Mesenchymal stem cell (in vitro differentiated cells and primary cell): ENCODE measurements at regions not wholly inside any gene's neighbourhood (a gene's known extent, or its start where the extent isn't known, plus 50 kb on each side); places are given as distances from the start of the nearest gene placed in this dataset.

Experiments used
- DNase-seq: peaks from one replicate; pipeline ENCODE4 v3.0.0-alpha.2; 2013
- H2AFZ ChIP-seq: one replicate; pipeline ENCODE4 v1.6.1; 2013; ENCODE audit warnings: low read depth, mild to moderate bottlenecking, control low read depth, inconsistent platforms, low read length, moderate library complexity
- H2AK5ac ChIP-seq: 2 replicates; pipeline ENCODE4 v1.6.1; 2013; ENCODE audit warnings: low read length, moderate library complexity, mild to moderate bottlenecking, inconsistent platforms; ENCODE audit not compliant: severe bottlenecking
- H2BK120ac ChIP-seq: one replicate; pipeline ENCODE4 v1.6.1; 2013; ENCODE audit warnings: low read depth, mild to moderate bottlenecking, inconsistent platforms, low read length, moderate library complexity
- H2BK12ac ChIP-seq, 2 experiments: one replicate each; pipeline ENCODE4 v1.6.1; 2013; ENCODE audit warnings: inconsistent platforms in 2 of 2, low read length in 2 of 2, mild to moderate bottlenecking in 2 of 2, moderate library complexity in 2 of 2, control low read depth in 1 of 2
- H2BK15ac ChIP-seq: one replicate; pipeline ENCODE4 v1.6.1; 2013; ENCODE audit warnings: mild to moderate bottlenecking, low read depth, inconsistent platforms; ENCODE audit not compliant: poor library complexity, severe bottlenecking
- H2BK5ac ChIP-seq: 2 replicates; pipeline ENCODE4 v1.6.1; 2013; ENCODE audit warnings: low read depth, mild to moderate bottlenecking, low read length, control low read depth, inconsistent platforms; ENCODE audit not compliant: poor library complexity, severe bottlenecking
- H3K14ac ChIP-seq, 2 experiments: one replicate each; pipeline ENCODE4 v1.6.1; 2013; ENCODE audit warnings: inconsistent platforms in 2 of 2, low read length in 2 of 2, control low read depth in 1 of 2, mild to moderate bottlenecking in 1 of 2, moderate library complexity in 1 of 2
- H3K18ac ChIP-seq, 2 experiments: one replicate each; pipeline ENCODE4 v1.6.1; 2013; ENCODE audit warnings: inconsistent platforms in 2 of 2, low read length in 2 of 2, control low read depth in 1 of 2, low read depth in 1 of 2, mild to moderate bottlenecking in 1 of 2
- H3K23ac ChIP-seq, 2 experiments: one replicate each; pipeline ENCODE4 v1.6.1; 2013; ENCODE audit warnings: inconsistent platforms in 2 of 2, low read length in 2 of 2, mild to moderate bottlenecking in 2 of 2, moderate library complexity in 2 of 2, control low read depth in 1 of 2
- H3K27ac ChIP-seq: 2 replicates; pipeline ENCODE4 v1.5.1; 2013; ENCODE audit warnings: mild to moderate bottlenecking, moderate library complexity, low read length, control low read depth, inconsistent platforms; ENCODE audit not compliant: poor library complexity, severe bottlenecking
- H3K27me3 ChIP-seq, 2 experiments: 2 replicates each; pipeline versions ENCODE4 v1.6.1 to v1.7.0; 2013; ENCODE audit warnings: low read length in 2 of 2, mild to moderate bottlenecking in 2 of 2, moderate library complexity in 2 of 2, control low read depth in 1 of 2, inconsistent platforms in 1 of 2; ENCODE audit not compliant: control insufficient read depth in 1 of 2, insufficient read depth in 1 of 2
- H3K36me3 ChIP-seq, 2 experiments: 2 replicates each; pipeline versions ENCODE4 v1.6.1 to v1.7.0; 2013; ENCODE audit warnings: low read length in 2 of 2, control low read depth in 1 of 2, inconsistent platforms in 1 of 2, low read depth in 1 of 2, mild to moderate bottlenecking in 1 of 2; ENCODE audit not compliant: insufficient read depth in 2 of 2, control insufficient read depth in 1 of 2
- H3K4ac ChIP-seq, 2 experiments: one replicate each; pipeline ENCODE4 v1.6.1; 2013; ENCODE audit warnings: inconsistent platforms in 2 of 2, low read length in 2 of 2, mild to moderate bottlenecking in 2 of 2, moderate library complexity in 2 of 2, control low read depth in 1 of 2, low read depth in 1 of 2
- H3K4me1 ChIP-seq: 2 replicates; pipeline ENCODE4 v1.6.1; 2013; ENCODE audit warnings: low read depth, low read length, control low read depth; ENCODE audit not compliant: control insufficient read depth, insufficient read depth
- H3K4me2 ChIP-seq: 2 replicates; pipeline ENCODE4 v1.6.1; 2013; ENCODE audit warnings: low read length, mild to moderate bottlenecking, inconsistent platforms; ENCODE audit not compliant: poor library complexity, severe bottlenecking
- H3K4me3 ChIP-seq, 2 experiments: 2 replicates each; pipeline versions ENCODE4 v1.5.1 to v1.7.0; 2013; ENCODE audit warnings: low read length in 2 of 2, mild to moderate bottlenecking in 2 of 2, control low read depth in 1 of 2, low read depth in 1 of 2; ENCODE audit not compliant: insufficient read depth in 1 of 2
- H3K79me1 ChIP-seq: replicated peaks from 2 replicates; pipeline ENCODE4 v1.6.1; 2013; ENCODE audit warnings: mild to moderate bottlenecking, control low read depth, low read length, inconsistent platforms; ENCODE audit not compliant: poor library complexity, severe bottlenecking
- H3K9ac ChIP-seq: 2 replicates; pipeline ENCODE4 v1.7.0; 2013; ENCODE audit warnings: mild to moderate bottlenecking, low read length, moderate library complexity
- H3K9me3 ChIP-seq: 2 replicates; pipeline ENCODE4 v1.7.0; 2013; ENCODE audit warnings: mild to moderate bottlenecking, low read length; ENCODE audit not compliant: control insufficient read depth
- H4K8ac ChIP-seq: one replicate; pipeline ENCODE4 v1.6.1; 2013; ENCODE audit warnings: inconsistent platforms, mild to moderate bottlenecking, low read length, moderate library complexity
- H4K91ac ChIP-seq: one replicate; pipeline ENCODE4 v1.6.1; 2013; ENCODE audit warnings: mild to moderate bottlenecking, low read length, inconsistent platforms
- whole genome bisulfite sequencing: methylation state at CpG from one replicate; pipeline ENCODE4 v1.1.7; 2013; ENCODE audit warnings: mixed read lengths; 5-methylcytosine and 5-hydroxymethylcytosine counted together

DNA sequence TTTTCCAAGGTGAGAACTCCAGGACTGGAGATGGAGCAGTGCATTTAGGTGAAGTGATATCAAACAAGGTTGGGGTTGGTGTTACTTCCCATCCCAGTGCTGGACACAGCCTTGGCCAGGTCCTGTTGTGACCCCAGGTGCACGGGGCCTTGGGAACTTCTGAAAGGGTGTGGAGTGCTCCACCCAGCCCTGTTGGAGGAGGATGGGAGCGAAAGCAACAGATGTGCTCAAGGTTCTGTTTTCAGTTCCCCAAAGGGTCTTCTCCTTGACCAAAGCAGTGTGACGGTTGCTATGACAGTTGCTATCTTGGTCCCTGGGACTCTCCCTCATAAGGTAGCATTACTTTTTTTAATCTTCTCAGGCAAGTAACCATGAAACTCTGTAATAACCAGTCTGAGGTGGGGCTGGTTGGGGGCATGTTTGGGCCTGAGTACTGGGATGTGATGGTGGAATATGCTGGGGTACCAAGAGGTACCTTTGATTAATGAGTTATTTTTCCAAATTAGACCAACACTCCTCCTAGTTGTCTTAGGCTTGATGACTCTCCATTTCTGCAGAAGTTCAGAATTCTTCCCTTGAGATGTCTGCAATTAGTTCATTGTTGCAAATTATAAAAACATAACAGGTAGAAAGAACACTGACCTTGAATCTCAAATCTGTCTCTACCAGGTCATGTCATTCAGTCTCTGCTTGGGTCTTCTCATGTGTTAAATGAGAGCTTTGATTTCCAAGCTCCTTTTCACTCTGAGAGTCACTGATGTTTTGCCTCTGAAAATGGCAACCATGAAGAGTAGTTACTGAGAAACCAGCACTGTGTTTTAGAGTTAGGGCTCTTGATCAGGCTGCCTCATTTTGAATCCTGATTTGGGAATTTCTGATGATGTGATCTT, 154.5 kb downstream of the RPIA start:
- WGBS: 64% methylated on average over 3 of the region's 3 CpGs

DNA sequence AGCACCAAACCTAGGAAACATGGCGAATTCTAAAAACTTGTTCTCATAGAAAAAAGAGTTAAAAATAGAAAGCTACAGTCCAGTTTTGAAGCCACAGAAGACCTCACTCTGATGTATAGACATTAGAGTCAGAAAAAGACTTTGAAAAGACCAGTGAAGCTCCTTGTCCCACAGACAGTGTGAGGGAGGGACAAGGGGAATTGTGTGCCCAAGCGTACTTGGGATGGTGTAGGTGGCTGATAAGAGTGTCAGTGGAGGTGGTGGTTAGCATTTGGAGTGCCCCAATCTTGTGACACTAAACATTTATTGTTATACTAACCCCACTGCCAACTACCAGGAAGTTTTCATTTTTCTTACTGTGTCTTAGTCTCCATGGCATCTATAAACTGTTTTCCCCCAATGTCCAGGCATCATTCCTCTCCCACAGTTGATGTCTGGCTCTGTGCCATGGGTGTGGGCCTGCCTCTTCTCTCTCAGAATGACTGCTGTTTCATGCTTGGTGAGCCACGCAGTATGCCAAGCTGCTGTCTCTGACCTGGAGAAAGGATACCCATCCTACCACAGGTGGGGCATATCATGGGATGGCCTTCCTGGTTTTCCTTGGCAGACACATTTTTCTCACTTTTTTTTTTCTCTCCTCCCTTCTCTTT, 161.4 kb downstream of the RPIA start:
- WGBS: 75% methylated on average over 2 of the region's 3 CpGs
- no peak for DNase-seq

More for the DNA sequence above, 154.5 kb downstream of the RPIA start:
- Histone ChIP-seq H3K36me3 (no peaks in the 10 kb centered on the region), H2BK120ac (no peak overlapping the region), H3K23ac (no peak overlapping the region), H3K4me2 (no peak overlapping the region), H3K79me1 (no peaks in the 10 kb centered on the region), H3K14ac (no peak overlapping the region), H3K18ac (no peak overlapping the region), H2AK5ac (no peak overlapping the region), H3K27ac (no peak overlapping the region), H2AFZ (no peak overlapping the region), H3K4me3 (no peak overlapping the region), H3K9me3 (no peaks in the 10 kb centered on the region), H3K9ac (no peak overlapping the region), H2BK12ac (no peak overlapping the region), H3K27me3 (peaks cover 0 to 42% of the 10 kb centered on the region in 2 experiments), H2BK15ac (no peak overlapping the region), H4K8ac (no peak overlapping the region), H3K4me1 (no peaks in the 10 kb centered on the region), H2BK5ac (no peak overlapping the region), H4K91ac (no peak overlapping the region), H3K4ac (no peak overlapping the region)
- DNase-seq: no peak

DNA sequence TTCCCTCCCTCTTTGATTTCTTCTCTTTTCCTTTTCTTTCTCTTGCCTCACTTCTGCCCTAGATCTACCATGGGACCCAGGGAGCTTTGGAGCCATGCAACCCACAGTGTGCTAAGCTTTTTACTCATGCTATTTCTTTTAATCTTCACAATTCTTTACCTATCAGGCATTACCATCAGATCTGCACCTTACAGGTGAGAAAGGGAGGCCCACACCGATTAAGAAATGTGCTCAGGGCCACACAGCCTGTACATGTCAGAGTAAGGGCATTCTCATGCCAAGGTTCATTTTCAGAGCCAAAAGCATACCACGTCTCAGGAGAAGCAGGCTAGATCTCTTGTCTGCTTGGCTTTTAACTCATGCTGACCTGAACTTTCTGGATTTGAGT, 161.9 kb downstream of the RPIA start:
- no peak for DNase-seq
- no peak overlapping the region for H3K4me3 ChIP-seq
- no peak overlapping the region for H3K4me2 ChIP-seq
- no peak overlapping the region for H2AK5ac ChIP-seq
- no peak overlapping the region for H2BK12ac ChIP-seq
- H3K9ac ChIP-seq: no peak overlapping the region
- H3K9me3 ChIP-seq: no peaks in the 10 kb centered on the region
- no peak overlapping the region for H2BK120ac ChIP-seq
- H2BK5ac ChIP-seq: no peak overlapping the region
- H2AFZ ChIP-seq: no peak overlapping the region
- no peak overlapping the region for H2BK15ac ChIP-seq
- H3K23ac ChIP-seq: no peak overlapping the region
- H3K4ac ChIP-seq: no peak overlapping the region
- no peak overlapping the region for H3K27ac ChIP-seq
- H3K36me3 ChIP-seq: no peaks in the 10 kb centered on the region
- H4K8ac ChIP-seq: no peak overlapping the region
- H3K79me1 ChIP-seq: no peaks in the 10 kb centered on the region
- H3K27me3 ChIP-seq: peaks cover 0 to 15% of the 10 kb centered on the region in 2 experiments
- no peak overlapping the region for H4K91ac ChIP-seq
- 60% methylated on average over 2 of the region's 2 CpGs for WGBS
- H3K4me1 ChIP-seq: no peaks in the 10 kb centered on the region
- H3K18ac ChIP-seq: no peak overlapping the region
- no peak overlapping the region for H3K14ac ChIP-seq

More for the DNA sequence above, 161.4 kb downstream of the RPIA start:
- H2AK5ac ChIP-seq: no peak overlapping the region
- H2BK12ac ChIP-seq: no peak overlapping the region
- no peak overlapping the region for H2BK15ac ChIP-seq
- H2BK5ac ChIP-seq: no peak overlapping the region
- no peak overlapping the region for H4K8ac ChIP-seq
- no peak overlapping the region for H3K23ac ChIP-seq
- H3K27ac ChIP-seq: no peak overlapping the region
- no peak overlapping the region for H3K14ac ChIP-seq
- H3K4me2 ChIP-seq: no peak overlapping the region
- peaks cover 0 to 17% of the 10 kb centered on the region in 2 experiments for H3K27me3 ChIP-seq
- no peaks in the 10 kb centered on the region for H3K36me3 ChIP-seq
- H2AFZ ChIP-seq: no peak overlapping the region
- no peaks in the 10 kb centered on the region for H3K9me3 ChIP-seq
- H3K4me1 ChIP-seq: no peaks in the 10 kb centered on the region
- H3K79me1 ChIP-seq: no peaks in the 10 kb centered on the region
- H3K18ac ChIP-seq: no peak overlapping the region
- no peak overlapping the region for H2BK120ac ChIP-seq
- H3K9ac ChIP-seq: no peak overlapping the region
- no peak overlapping the region for H3K4ac ChIP-seq
- no peak overlapping the region for H4K91ac ChIP-seq
- H3K4me3 ChIP-seq: no peak overlapping the region

DNA sequence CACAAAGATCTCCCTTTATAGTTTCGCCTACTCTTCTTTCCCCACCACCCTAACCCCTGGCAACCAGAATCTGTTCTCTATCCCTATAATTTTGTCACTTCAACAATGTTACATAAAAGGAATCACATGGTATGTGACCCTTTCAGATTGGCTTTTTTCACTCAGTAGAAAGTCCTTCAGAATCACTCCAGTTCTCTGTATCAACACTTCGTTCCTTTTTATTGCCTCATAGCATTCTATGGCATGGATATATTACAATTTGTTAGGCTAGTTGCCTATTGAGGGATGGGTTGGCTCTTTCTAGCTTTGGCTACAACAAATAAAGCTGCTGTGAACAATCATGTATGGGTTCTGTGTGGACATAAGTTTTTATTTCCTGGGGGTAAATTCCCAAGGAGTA, 163.1 kb downstream of the RPIA start:
- 58% methylated on average over 1 of the region's 2 CpGs for WGBS
- H2AFZ ChIP-seq: no peak overlapping the region
- H4K91ac ChIP-seq: no peak overlapping the region
- no peaks in the 10 kb centered on the region for H3K9me3 ChIP-seq
- H3K4me2 ChIP-seq: no peak overlapping the region
- H3K4me3 ChIP-seq: no peak overlapping the region
- H3K27me3 ChIP-seq: peaks cover 0 to 8% of the 10 kb centered on the region in 2 experiments
- no peak overlapping the region for H4K8ac ChIP-seq
- no peak overlapping the region for H3K23ac ChIP-seq
- H3K27ac ChIP-seq: no peak overlapping the region
- no peaks in the 10 kb centered on the region for H3K36me3 ChIP-seq
- no peak overlapping the region for H3K9ac ChIP-seq
- H2BK12ac ChIP-seq: no peak overlapping the region
- no peak overlapping the region for H3K18ac ChIP-seq
- no peak overlapping the region for H2BK120ac ChIP-seq
- DNase-seq: no peak
- H2BK15ac ChIP-seq: no peak overlapping the region
- no peak overlapping the region for H2BK5ac ChIP-seq
- H3K4me1 ChIP-seq: no peaks in the 10 kb centered on the region
- H3K14ac ChIP-seq: no peak overlapping the region
- H3K4ac ChIP-seq: no peak overlapping the region
- H2AK5ac ChIP-seq: no peak overlapping the region
- H3K79me1 ChIP-seq: no peaks in the 10 kb centered on the region
